Peyer's patch (tissue), 4 donors: ENCODE measurements at regions not wholly inside any gene's neighbourhood (a gene's known extent, or its start where the extent isn't known, plus 50 kb on each side); places are given as distances from the start of the nearest gene placed in this dataset.

Source experiments
- POLR2A ChIP-seq, 2 donors: fragments of 450-650 bp; IDR thresholded peaks; one replicate each; pipeline ENCODE4 v1.5.1; 2017; ENCODE audit warnings: antibody characterized with exemption in 2 of 2, mild to moderate bottlenecking in 2 of 2, moderate library complexity in 2 of 2
- TF ChIP-seq, protein P1 (sequence below), 6 experiments: fragments of 450-650 bp in 4 of 6; fragments of 200-600 bp in 2 of 6; sonication (generic) in 1 of 6; IDR thresholded peaks; one replicate each; pipeline ENCODE4 v1.5.1; 2017 to 2019; ENCODE audit warnings: antibody characterized with exemption in 6 of 6, mild to moderate bottlenecking in 3 of 6, moderate library complexity in 1 of 6

DNA sequence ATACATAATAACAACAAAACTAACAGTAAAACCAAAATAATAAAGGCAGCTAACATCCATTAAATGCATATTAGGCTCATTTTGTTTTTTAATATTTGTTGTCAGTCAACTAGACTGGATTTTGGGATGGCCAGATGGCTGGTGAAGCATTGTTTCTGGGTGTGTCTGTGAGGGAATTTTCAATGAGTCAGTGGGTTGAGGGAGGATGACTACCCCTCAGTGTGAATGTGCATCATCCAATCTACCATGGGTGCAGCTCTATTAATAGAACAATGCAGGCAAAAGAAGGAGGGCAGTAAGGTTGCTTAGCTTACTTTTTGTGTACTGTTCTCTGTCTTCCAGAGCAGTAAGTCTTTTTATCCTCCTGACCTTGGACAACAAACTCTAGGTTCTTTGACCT is 484.2 kb upstream of the HS3ST1 start:
- TF ChIP-seq, protein P1, sequence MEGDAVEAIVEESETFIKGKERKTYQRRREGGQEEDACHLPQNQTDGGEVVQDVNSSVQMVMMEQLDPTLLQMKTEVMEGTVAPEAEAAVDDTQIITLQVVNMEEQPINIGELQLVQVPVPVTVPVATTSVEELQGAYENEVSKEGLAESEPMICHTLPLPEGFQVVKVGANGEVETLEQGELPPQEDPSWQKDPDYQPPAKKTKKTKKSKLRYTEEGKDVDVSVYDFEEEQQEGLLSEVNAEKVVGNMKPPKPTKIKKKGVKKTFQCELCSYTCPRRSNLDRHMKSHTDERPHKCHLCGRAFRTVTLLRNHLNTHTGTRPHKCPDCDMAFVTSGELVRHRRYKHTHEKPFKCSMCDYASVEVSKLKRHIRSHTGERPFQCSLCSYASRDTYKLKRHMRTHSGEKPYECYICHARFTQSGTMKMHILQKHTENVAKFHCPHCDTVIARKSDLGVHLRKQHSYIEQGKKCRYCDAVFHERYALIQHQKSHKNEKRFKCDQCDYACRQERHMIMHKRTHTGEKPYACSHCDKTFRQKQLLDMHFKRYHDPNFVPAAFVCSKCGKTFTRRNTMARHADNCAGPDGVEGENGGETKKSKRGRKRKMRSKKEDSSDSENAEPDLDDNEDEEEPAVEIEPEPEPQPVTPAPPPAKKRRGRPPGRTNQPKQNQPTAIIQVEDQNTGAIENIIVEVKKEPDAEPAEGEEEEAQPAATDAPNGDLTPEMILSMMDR (IDR thresholded peaks at IDR 0.05): no peak
- TF ChIP-seq POLR2A (IDR thresholded peaks at IDR 0.05): no peak
